ENCODE measurements at regions not wholly inside any gene's neighbourhood (a gene's known extent, or its start where the extent isn't known, plus 50 kb on each side); places are given as distances from the start of the nearest gene placed in this dataset.

DNA sequence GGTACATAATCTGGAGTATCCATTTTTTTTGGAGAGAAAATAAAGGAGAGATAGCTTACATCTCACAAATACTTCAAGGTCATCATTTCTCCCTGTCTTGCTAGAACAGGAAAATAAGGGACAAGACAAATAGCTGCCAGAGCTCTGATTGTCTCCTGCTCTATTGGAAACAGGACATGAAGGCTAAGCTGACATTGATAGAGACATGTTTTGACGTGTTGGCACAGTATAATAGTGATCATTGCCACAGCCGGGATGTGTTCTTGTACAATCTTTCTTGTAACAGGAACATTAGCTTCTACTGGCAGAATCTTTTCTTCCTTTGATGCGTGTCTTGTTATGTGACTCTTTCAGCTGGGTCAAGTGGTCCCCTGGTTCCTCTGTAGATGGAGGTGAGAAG is 279.3 kb upstream of the MTPN start:
- no peak for DNase-seq (ENCODE audit: low read depth in 3 of 3)

DNA sequence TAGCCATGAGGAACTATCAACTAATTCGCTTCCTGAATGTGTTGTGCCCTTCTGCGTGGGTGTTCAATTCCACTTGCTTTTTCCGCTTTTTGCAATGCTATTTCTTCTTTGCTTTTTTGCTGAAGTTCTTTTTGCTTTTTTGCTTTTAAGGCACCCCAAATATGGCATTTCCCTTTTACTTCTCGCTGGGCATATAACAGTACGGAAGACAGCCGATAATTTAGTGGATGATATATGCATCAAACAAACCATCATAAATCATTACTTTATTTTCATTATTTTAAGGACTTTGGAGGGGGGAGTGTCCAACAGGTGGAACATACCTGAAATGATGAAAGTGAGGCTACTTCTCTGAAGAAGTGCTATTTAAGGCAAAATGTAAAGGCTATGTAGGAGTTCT is 277.0 kb upstream of the MTPN start:
- no peak for DNase-seq (ENCODE audit: low read depth in 3 of 3)

DNA sequence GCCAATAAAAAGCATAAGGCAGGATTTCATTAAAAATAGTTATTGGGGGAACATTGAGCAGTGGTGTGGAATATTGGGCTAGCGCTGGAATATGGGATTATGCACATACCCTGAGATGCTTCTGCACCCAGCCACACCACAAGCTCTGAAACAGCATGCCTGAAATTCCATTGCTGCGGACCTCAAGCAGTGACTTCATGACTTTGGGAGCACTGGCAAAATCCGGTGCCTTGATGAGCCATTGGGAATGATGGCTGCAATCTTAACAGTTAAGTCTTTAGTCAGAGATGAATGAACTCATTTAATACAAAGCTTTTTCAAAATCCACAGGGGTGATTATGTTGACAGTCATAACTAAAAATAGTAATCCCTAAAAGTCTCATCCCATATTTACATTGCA is 274.7 kb upstream of the MTPN start:
- no peak for DNase-seq (ENCODE audit: low read depth in 3 of 3)

DNA sequence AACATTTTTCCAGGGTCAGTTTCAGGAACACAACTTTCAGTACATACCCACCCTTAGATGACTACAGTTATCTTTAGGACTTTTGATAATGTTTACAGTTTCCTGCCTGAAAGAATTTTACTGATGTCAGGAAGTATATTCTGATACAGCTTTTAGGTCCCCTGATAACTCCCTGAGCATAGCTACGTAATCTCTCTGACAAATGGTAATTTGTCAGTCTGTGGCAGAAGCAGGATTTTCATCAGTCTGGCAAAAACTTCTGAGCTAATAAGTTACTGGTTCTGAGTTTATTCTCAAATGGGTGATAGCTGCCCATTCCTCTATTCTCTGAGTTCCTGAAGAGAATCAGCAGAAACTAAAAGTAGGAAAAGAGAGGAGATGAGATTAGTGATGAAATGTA is 270.1 kb upstream of the MTPN start:
- no peak for DNase-seq (ENCODE audit: low read depth in 3 of 3)

DNA sequence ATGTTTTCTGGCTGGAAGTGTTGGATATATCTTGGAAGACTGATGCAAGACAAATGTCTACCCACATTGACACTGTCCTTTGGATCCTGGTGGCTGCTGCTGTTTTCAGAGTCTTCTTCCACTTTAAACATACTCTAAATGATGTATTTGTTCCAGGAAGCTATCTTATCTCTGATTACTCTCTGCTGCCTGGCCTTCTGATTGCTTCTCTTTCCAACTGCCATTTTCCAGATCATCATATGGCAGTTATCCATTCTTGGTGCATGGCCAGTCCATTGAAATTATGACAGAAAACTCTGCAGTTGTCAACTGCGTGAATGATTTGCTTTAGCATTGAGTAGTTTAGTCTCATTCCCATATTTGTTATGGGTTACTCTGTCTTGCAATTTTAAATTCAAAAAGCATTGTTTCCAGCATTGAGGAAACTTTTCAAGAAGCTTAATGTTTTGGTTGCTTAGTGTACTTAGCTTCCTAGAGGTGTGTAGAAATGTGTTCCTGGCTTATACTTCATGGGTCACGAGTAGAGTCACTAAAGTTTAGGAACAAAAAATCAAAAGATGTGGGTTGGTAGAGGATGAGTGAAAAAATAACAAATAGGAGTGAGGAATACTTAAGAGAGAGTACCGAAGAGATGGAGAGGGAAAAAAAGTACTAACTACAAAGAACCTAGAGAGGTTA is 268.3 kb upstream of the MTPN start:
- DNase-seq (ENCODE audit: low read depth in 3 of 3): no peak

DNA sequence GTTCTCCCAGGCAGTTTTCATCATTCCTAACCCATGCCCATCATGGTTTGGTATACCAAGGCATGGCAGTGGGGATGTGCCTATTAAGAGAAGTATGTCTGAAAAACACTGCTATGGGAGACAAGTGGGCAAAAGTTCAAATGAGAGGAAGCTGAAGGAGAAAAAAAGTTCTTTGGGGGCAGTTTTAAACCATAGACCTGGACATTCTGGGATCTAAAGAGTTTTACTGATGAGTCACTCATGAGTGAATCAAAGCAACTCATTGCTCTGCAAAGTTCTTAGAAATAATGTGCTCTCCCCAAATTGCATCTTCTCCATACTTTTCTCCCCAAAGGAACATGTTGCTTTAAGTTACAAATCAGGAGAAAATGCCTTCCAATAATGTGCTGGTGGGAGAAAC is 256.9 kb upstream of the MTPN start:
- DNase-seq (ENCODE audit: low read depth in 3 of 3): no peak

DNA sequence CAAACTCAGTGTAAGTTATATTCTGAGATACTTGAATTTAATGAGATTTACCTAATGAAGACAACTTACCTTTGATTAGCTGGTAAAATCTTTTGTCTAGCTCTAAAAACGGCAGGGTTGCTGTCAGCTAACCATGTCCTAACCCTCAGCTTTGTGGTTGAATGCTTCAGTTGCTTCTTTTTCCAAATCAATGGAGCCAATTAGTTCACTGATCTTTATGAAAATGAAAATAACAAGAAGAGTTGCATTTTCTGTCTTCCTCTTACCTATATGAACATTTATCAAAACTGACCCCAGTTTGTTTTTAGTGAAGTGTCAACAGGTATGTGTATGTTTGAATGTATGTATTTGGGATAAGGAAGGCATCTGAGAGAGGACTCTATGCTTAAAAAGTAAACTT is 253.1 kb upstream of the MTPN start:
- DNase-seq (ENCODE audit: low read depth in 3 of 3): no peak

DNA sequence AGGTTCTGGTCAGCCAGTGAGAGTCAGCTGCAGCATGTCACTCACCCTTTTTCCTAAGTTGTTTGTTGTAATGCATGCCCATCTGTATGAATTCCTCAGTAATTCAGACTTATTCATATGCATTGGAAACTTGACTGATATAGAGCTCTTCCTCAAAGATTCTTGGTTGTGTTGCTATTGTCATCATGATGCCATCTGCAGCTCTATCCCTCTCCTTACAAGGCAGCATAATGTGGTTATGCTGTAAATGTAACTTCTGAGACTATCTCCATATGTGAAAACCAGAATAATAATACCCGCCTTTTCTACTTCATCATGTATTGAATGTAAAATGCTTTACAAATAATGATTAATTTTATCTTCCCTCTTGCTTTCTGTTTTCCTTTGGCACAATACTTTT is 252.6 kb upstream of the MTPN start:
- no peak for DNase-seq (ENCODE audit: low read depth in 3 of 3)

DNA sequence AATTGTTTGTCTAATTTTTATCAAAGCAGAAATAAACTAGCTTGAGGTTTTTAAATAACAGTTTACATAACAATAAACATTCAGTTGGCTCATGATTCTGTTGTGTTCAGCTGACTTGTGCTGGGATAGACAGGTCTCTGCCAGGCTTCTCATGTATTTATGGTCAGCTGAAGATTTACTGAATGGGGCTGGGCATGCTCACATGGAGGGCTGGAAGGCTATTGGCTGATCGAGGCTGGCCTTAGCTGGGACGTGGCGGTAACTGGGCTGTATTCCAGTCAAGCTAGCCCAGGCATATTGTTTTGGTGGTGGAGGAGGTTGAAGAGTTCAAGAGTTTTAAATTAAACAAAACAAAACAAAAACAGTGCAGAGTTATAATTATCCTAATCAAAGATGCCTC is 251.0 kb upstream of the MTPN start:
- no peak for DNase-seq (ENCODE audit: low read depth in 3 of 3)

DNA sequence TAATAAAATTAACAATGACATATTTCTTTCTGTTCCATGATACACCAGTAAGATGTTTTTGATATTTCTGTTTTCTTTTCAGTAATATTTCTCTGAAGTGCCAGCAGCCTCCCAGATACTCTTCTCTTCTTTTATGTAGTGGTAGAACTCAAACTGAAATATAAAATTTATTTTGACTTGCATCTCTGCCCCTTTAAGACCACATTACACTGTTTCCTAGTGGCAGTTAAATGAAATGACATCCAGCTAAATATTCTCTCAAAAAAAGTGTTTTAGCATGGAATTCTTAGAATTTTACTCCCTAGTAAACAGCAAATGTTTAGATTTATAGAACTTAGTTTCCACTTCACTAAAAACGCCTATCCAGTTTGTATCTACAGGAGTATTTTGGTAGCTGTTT is 237.2 kb upstream of the MTPN start:
- no peak for DNase-seq (ENCODE audit: low read depth in 3 of 3)

DNA sequence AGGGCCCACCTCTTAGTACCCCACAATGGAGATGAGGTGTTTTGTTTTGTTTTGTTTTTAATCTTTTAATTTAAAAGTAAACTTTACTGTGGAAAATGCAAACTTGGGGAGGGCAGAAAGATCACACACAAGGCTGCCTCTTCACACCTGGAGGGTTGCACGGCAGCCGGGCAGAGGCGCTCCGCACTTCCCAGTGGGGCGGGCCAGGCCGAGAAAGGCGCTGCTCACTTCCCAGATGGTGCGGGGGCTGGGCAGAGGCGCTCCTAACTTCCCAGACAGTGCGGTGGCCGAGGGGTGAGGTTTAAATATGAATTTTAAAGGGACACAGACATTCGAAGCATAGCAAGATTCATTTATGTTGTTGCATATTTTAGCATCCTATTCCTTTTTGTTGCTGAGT is 235.9 kb upstream of the MTPN start:
- DNase-seq (ENCODE audit: low read depth in 3 of 3): no peak

DNA sequence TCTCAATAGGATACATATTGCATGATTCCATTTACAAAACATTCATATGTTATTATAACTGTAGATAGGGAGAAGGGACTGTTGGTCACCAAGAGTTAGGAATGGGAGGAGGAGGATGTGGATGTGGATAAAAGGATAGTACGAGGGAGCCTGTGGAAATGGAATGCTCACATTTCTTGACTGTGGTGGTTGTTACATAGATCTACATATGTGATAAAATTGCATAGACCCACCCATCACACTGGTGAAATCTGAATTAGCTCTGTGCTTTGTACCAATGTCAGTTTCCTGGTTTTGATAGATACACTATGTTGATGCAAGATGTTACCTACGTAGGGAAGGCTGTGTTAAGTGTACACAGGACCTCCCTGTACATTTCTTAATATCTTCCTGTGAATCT is 233.5 kb upstream of the MTPN start:
- no peak for DNase-seq (ENCODE audit: low read depth in 3 of 3)

DNA sequence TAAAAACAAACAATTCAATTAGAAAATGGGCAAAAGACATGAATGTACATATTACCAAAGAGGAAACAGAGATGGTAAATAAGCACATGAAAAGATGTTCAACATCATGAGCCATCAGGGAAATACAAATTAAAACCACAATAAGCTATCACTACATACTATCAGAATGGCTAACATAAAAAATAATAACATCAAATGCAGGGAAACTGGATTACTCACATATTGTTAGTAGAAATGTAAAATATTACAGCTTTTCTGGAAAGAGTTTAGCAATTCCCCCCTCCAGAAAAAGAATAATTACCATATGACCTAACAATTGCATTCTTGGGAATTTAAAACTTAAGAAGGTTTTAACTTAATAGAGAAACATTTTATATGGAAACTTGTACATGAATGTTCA is 232.9 kb upstream of the MTPN start:
- DNase-seq (ENCODE audit: low read depth in 3 of 3): no peak

DNA sequence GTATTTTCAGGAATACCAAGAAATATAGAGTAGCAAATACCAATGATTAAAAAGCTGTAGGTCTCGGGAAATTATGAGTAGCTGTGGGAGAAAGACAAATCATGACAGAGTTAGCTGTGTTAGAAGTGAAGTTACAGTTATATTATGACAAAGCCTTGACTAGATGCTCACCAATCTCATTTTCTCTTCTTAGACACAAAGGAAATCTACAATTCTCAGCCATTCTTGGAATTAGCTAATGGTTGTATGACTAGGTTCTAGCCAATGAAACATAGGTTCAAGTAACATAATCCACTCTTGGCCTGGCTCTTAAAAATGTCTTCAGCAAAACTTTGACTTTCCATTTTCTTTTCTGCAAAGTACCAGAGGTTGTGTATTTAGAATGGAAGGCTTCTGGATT is 228.8 kb upstream of the MTPN start:
- DNase-seq (ENCODE audit: low read depth in 3 of 3): no peak

DNA sequence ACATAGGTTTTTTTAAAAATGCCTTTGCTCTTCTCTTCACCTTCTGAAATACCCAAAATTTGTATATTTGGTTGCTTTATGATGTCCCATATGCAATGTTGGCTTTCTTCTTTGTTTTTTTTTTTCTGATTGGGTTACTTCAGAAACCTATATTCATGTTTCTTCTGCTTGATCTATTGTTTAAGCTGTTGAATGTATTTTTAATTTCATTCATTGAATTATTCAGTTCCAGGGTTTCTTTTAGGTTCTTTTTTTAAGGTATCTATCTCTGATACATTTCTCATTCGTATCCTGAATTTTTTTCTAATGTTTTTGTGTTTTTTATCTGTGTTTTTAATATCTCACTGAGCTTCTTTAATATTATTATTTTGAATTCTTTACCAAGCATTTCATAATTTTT is 221.0 kb upstream of the MTPN start:
- DNase-seq (ENCODE audit: low read depth in 3 of 3): no peak

DNA sequence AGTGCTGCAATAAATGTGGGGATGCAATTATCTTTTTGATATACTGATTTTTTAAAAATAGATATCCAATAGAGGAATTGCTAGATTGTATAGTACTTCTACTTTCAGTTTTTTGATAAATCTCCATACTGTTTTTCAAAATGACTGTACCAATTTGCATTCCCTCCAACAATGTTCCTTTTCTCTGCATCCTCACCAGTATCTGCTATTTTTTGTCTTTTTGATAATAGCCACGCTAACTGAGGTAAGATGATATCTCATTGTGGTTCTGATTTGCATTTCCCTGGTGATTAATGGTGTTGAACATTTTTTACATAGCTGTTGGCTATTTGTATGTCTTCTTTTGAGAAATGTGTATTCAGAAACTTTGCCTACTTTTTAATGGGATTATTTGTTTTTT is 217.7 kb upstream of the MTPN start:
- DNase-seq (ENCODE audit: low read depth in 3 of 3): no peak

DNA sequence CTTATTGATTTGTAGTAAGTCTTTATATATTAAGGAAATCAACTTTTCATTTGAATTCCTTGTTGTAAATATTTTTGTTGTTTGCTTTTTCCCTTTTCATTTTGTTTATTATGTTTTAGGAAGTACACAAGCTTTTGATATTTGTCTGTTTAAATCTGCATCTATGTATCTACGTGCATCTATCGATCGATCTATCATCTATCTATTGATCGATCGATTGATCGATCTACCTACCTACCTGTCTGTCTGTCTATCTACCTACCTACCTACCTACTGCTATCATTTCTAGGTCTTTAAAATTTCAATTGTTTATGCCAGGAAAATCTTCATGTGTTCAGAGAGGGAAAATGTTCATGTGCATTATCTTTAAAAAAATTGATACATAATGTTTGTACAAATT is 216.8 kb upstream of the MTPN start:
- no peak for DNase-seq (ENCODE audit: low read depth in 3 of 3)

DNA sequence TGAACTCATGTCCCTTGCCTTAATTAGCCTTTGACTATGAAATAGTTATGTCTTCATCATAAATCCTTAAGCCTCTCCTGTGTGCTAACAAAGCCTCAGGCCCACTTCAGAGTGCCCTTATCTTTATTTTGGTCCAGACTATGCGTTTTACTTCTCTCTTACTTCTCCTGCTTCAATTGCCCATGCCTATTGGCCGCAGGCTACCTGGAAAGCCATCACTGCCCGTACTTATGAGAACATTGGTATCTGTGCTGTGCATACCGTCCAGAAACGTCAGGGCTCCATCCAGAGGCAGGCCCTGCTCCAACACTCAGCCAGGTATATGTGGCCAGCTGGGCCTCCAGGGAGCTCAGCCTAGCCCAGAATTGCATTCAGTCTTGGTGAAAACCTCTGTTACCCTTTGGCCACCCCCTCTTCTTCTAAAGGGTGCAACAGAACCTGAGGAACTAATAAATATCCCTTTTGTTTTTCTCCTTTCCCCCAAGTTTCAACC is 212.4 kb upstream of the MTPN start:
- DNase-seq (ENCODE audit: low read depth in 3 of 3): no peak

DNA sequence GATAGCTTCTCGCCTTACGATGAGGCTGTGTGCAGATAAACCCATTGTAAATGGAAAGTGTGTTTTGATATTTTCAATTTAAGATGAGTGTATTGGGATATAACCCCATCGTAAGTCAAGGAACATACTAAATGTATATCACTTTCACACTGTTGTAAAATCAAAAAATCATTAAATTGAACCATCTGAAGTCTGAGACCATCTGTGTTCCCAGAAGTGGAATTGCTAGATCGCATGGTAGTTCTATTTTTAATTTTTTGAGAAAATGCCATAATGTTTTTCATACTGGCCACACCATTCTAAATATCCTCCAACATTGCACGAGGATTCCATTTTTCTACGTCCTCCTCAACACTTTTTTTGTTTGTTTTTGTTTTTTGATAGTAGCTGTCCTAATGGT is 209.1 kb upstream of the MTPN start:
- no peak for DNase-seq (ENCODE audit: low read depth in 3 of 3)

DNA sequence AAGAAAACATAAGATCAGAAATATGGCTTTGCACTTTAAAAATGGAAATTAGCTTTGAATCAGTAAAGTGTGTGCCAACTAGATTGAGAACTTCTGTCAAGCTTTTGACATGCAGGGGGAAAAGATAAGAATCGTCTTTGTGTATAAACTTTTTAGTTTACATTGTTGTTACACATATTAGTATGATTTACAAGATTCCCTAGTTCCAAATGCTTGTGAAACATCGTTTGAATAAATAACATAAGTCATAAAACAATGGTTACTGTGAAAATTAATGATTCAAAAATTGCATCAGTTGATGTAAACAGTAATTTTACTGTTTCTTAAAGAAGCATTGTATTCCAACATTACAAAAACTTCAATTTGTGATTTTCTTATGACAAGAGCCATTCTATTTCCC is 207.6 kb upstream of the MTPN start:
- DNase-seq (ENCODE audit: low read depth in 3 of 3): no peak

DNA sequence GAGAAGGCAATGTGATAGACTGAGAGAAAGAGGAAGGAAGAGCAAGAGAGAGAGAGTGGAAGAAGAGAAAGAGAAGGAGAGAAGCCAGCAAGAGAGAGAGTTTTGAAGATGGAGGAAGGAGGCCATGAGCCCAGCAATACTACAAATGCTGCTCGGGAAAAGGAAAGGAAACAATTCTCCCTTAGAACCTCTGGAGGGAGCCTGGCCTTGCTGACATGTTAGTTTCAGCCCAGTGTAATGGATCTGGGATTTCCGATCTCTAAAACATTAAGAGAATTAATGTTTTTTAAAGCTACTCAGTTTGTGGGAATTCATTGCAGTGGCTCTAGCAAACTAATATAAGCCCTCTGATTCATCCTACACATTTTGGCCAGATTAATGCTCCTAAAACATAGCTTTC is 206.8 kb upstream of the MTPN start:
- DNase-seq (ENCODE audit: low read depth in 3 of 3): no peak

DNA sequence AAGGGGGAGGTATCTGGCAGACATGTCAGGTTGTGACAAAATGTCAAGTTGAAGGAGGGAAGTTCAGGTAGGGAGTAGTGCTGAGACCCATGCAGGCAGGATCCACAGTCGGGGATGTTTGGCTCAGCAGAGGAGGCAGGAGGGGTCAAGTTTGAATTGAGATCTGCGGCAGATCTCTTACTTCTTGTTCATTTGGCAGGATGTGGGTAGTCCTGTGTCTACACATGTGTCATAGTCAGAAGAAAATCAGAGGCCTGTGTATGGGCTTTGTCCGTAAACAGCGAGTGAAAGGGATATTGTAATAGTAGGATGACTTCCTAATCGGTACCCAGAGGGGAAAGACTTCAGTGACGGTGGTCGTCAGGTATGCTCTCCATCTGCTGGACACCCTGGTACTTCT is 203.8 kb upstream of the MTPN start:
- DNase-seq (ENCODE audit: low read depth in 3 of 3): no peak

DNA sequence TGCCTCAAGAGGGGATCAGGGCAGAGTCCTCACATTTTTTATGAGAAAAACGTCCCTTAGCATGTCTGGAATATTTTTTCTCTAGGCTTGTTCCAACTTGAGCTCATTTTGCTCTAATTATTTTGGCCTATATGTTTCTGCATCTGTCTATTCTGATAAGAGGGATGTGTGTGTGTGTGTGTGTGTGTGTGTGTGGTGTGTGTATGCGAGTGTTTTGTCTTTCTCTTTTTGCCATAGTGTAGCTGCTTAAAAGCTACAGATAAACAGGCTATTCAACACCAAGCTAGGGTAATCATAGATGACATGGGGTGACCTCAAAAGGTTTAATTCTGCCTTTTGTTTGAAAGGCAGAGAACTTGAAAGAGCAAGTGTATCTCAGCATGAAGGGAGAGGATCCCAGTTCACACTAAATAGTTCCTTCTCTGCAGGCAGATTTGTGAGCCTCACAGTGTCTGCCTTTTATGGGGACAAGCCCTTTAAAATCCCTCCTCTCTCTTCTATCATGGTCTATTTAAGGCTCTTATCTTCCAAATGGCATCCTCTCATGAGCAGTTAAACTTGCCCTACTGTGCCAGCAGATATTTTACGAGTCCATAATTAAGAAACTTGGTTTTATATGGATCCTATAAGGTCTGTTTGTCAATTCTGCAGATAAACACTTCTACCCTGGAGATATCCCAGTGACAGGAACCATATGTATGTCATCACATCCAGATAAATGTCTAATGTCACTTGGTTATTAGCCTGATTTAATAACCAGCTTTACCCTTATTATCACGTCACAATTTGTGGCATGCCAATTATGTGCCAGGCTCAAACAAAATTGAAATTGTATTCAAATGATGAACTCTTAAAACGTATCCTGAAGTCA is 202.9 kb upstream of the MTPN start:
- no peak for DNase-seq (ENCODE audit: low read depth in 3 of 3)

DNA sequence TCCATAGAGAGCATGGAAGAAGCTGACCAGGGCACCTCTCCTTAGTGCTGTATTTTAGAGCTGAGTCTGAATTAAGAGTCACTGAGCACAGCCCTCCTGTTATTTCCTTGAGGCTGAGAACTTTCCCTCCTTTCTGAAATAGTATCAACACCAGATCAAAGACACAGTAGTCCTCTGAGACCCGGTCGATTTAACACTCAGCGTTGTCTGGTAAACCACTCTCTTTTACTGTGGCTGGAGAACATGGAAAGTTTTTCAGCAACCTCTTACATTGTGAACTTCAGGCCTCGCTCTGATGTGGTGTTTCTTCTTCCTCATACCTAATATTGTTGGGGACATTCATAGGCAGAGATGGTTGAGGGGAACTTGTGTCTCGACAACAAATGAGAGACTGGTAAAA is 202.0 kb upstream of the MTPN start:
- DNase-seq (ENCODE audit: low read depth in 3 of 3): no peak
